ENCODE measurements at regions not wholly inside any gene's neighbourhood (a gene's known extent, or its start where the extent isn't known, plus 50 kb on each side); places are given as distances from the start of the nearest gene placed in this dataset.

GRCh38 chr14:38856798-38857197, 246.2 kb downstream of the SEC23A start:
- TF ChIP-seq CTCF (IDR thresholded peaks at IDR 0.05) (no peak), POLR2A (IDR thresholded peaks at IDR 0.05) (no peak)
